HepG2 (cell line): ENCODE measurements at regions not wholly inside any gene's neighbourhood (a gene's known extent, or its start where the extent isn't known, plus 50 kb on each side); places are given as distances from the start of the nearest gene placed in this dataset.

Source experiments
- ATAC-seq: fragments of 200-7000 bp; cut with Tn5 transposase; 3 replicates; pipeline ENCODE4 v1.9.1; 2020; ENCODE audit warnings: mild to moderate bottlenecking, moderate library complexity
- BruUV-seq: library from RNA; stranded (reverse); fragments of 400-500 nt; replicated peaks from 2 replicates; lab custom pipeline; 2021; lab: Mats Ljungman, UMichigan
- CTCF ChIA-PET: fragments of 300-600 bp; formaldehyde crosslinking; extraction: SDS; loops from one replicate; lab custom pipeline; 2021; ENCODE audit warnings: low total read pairs, inconsistent platforms, low intra/inter-chr PET ratio; lab: Yijun Ruan, JAX
- POLR2A ChIA-PET: fragments of 350-600 bp; sonication (Branson Sonifier 250); formaldehyde crosslinking; loops from one replicate; lab custom pipeline; 2020; ENCODE audit warnings: antibody characterized with exemption, inconsistent platforms; lab: Yijun Ruan, JAX
- DNase-seq: peaks from one replicate; pipeline ENCODE4 v3.0.0-alpha.2; 2015; ENCODE audit warnings: low spot score
- FAIRE-seq: peaks from 3 replicates; lab custom pipeline; 2011; peaks lifted over from hg19 to GRCh38; lab: Jason Lieb, UNC
- H2AFZ ChIP-seq: one replicate; pipeline ENCODE4 v1.6.1; 2011; ENCODE audit warnings: low read length, inconsistent platforms
- H3K27ac ChIP-seq: fragments of 300-600 bp; 3 replicates; pipeline ENCODE4 v1.8.0; 2011; ENCODE audit warnings: mixed run types, mild to moderate bottlenecking, mixed read lengths, low read length, inconsistent platforms; ENCODE audit not compliant: insufficient read depth; ENCODE audit errors: extremely low read length
- H3K27me3 ChIP-seq, 2 experiments: fragments of 200-600 bp in 1 of 2; 2 replicates in 1 of 2; 3 replicates in 1 of 2; pipeline versions ENCODE4 v1.6.0 to v1.8.0; 2011; ENCODE audit warnings: low read length in 2 of 2, mild to moderate bottlenecking in 2 of 2, moderate library complexity in 2 of 2, inconsistent platforms in 1 of 2; ENCODE audit not compliant: insufficient read depth in 2 of 2, control insufficient read depth in 1 of 2
- H3K36me3 ChIP-seq, 2 experiments: fragments of 200-600 bp in 1 of 2; replicated peaks in 1 of 2; 2 replicates in 1 of 2; 3 replicates in 1 of 2; pipeline versions ENCODE4 v1.5.1 to v1.8.0; 2011; ENCODE audit warnings: low read length in 2 of 2, inconsistent platforms in 1 of 2; ENCODE audit not compliant: insufficient read depth in 2 of 2, control insufficient read depth in 1 of 2
- H3K4me1 ChIP-seq: 2 replicates; pipeline ENCODE4 v1.5.1; 2012; ENCODE audit warnings: low read length, inconsistent platforms; ENCODE audit not compliant: insufficient read depth
- H3K4me2 ChIP-seq: 2 replicates; pipeline ENCODE4 v1.6.0; 2011; ENCODE audit warnings: low read depth, low read length, inconsistent platforms
- H3K4me3 ChIP-seq, 3 experiments: fragments of 200-600 bp in 1 of 3; sonication (generic), shearing (Covaris generic) in 1 of 3; replicated peaks in 1 of 3; 2 replicates each; pipeline ENCODE4 v1.5.1; 2011 to 2016; ENCODE audit warnings: low read length in 3 of 3, inconsistent platforms in 2 of 3, low read depth in 2 of 3, mild to moderate bottlenecking in 2 of 3, control low read depth in 1 of 3, mixed read lengths in 1 of 3; ENCODE audit not compliant: insufficient read depth in 1 of 3
- H3K79me2 ChIP-seq: one replicate; pipeline ENCODE4 v1.6.1; 2011; ENCODE audit warnings: low read length, inconsistent platforms; ENCODE audit not compliant: insufficient read depth
- H3K9ac ChIP-seq: 2 replicates; pipeline ENCODE4 v1.6.0; 2011; ENCODE audit warnings: mild to moderate bottlenecking, low read depth, low read length, inconsistent platforms; ENCODE audit not compliant: insufficient read depth
- H3K9me3 ChIP-seq: 2 replicates; pipeline ENCODE4 v1.5.1; 2012; ENCODE audit warnings: mild to moderate bottlenecking, low read length
- H4K20me1 ChIP-seq: 2 replicates; pipeline ENCODE4 v1.6.0; 2011; ENCODE audit warnings: inconsistent platforms, mild to moderate bottlenecking, low read length, moderate library complexity; ENCODE audit not compliant: insufficient read depth
- DMTF1 ChIP-seq: sonication (generic); formaldehyde crosslinking; IDR thresholded peaks from 2 replicates; pipeline ENCODE4 v1.4.0; 2020; ENCODE audit warnings: mild to moderate bottlenecking, missing genetic modification reagents
- KDM4B ChIP-seq: sonication (generic); formaldehyde crosslinking; IDR thresholded peaks from 2 replicates; pipeline ENCODE4 v1.4.0; 2020; ENCODE audit warnings: missing genetic modification reagents
- PITX1 ChIP-seq: sonication (generic); formaldehyde crosslinking; IDR thresholded peaks from 2 replicates; pipeline ENCODE4 v1.5.1; 2020; ENCODE audit warnings: mild to moderate bottlenecking, missing genetic modification reagents
- TERF1 ChIP-seq: sonication (generic); formaldehyde crosslinking; IDR thresholded peaks from 2 replicates; pipeline ENCODE4 v1.8.0; 2022; ENCODE audit warnings: mild to moderate bottlenecking, missing genetic modification reagents, moderate library complexity
- ZBTB46 ChIP-seq: sonication (generic); formaldehyde crosslinking; IDR thresholded peaks from 2 replicates; pipeline ENCODE4 v1.4.0; 2020; ENCODE audit warnings: mild to moderate bottlenecking, missing genetic modification reagents, borderline replicate concordance
- ZNF232 ChIP-seq: sonication (generic); formaldehyde crosslinking; IDR thresholded peaks from 2 replicates; pipeline ENCODE4 v1.4.0; 2020; ENCODE audit warnings: missing genetic modification reagents, borderline replicate concordance
- ZNF891 ChIP-seq: sonication (generic); formaldehyde crosslinking; IDR thresholded peaks from 2 replicates; pipeline ENCODE4 v1.5.0; 2020; ENCODE audit warnings: mild to moderate bottlenecking, missing genetic modification reagents
- WGBS: methylation state at CpG from one replicate; pipeline ENCODE4 v1.1.6; 2017; ENCODE audit warnings: low lambda C conversion rate; 5-methylcytosine and 5-hydroxymethylcytosine counted together
- in situ Hi-C: cut with HindIII; loops from 2 replicates; pipeline ENCODE4 v1.10.0; 2017; ENCODE audit warnings: low pct_unique_long_range_greater_than_20kb; ENCODE audit not compliant: extremely low pct_ligation_motif_present
- intact Hi-C: fragments of 100-400 bp; cut with micrococcal nuclease; formaldehyde crosslinking; loops from one replicate; pipeline ENCODE4 v1.10.0; 2022; ENCODE audit not compliant: unreplicated experiment

DNA sequence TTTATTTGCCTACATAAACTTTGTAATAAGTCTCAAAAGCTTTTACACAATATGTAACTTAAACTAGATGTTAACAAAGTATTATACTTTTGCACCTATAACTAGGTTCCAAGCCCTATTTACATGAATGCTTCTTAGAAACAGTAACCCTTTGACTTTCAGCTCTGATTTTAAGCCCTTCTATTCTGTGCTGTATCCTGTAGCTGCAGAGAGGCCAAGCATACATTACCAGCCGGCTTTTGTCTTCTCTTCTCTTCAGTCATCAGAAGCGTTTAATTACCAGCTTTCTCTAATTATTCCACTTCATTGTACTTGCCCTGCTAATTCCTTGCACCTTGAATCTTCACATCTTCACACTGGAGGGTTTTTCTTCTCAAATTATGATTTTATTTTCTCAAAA is 403.1 kb downstream of the PDGFC start (continued):
- TF ChIP-seq DMTF1 (CRISPR knock-in tag) (no peak), KDM4B (CRISPR knock-in tag) (no peak), ZBTB46 (CRISPR knock-in tag) (no peak)

GRCh38 chr4:156568041-156568440 is 403.6 kb downstream of the PDGFC start:
- Histone ChIP-seq H2AFZ (no peak overlapping the region), H3K36me3 (no peaks in the 10 kb centered on the region), H3K27ac (no peak overlapping the region), H4K20me1 (no peaks in the 10 kb centered on the region), H3K4me2 (no peak overlapping the region), H3K27me3 (no peaks in the 10 kb centered on the region; a peak in 1 of 5 replicates), H3K4me3 (no peak overlapping the region), H3K9me3 (no peaks in the 10 kb centered on the region), H3K79me2 (no peaks in the 10 kb centered on the region), H3K4me1 (no peaks in the 10 kb centered on the region), H3K9ac (no peak overlapping the region)
- 57% methylated on average over 4 of the region's 4 CpGs for WGBS
- intact Hi-C loops (no loop called here), in situ Hi-C loops (no loop called here)
- no TSS peak for BruUV-seq
- FAIRE-seq, result no peak
- CTCF ChIA-PET, result no interaction called here
- POLR2A ChIA-PET, result no interaction called here
- TF ChIP-seq TERF1 (CRISPR knock-in tag), result no peak
- TF ChIP-seq ZNF891 (CRISPR knock-in tag), result no peak
- TF ChIP-seq PITX1, result no peak
- TF ChIP-seq ZNF232 (CRISPR knock-in tag), result no peak
- ATAC-seq, result no peak
- no peak for DNase-seq
